Stomach (tissue), 4 donors: ENCODE measurements at regions not wholly inside any gene's neighbourhood (a gene's known extent, or its start where the extent isn't known, plus 50 kb on each side); places are given as distances from the start of the nearest gene placed in this dataset.

Experiments used
- CTCF ChIP-seq, 7 experiments: fragments of 450-650 bp in 4 of 7; fragments of 200-600 bp in 3 of 7; sonication (generic) in 3 of 7; IDR thresholded peaks; one replicate each; pipeline ENCODE4 v1.5.1; 2016 to 2019; ENCODE audit warnings: antibody characterized with exemption in 7 of 7, control low read depth in 2 of 7, mild to moderate bottlenecking in 1 of 7
- EP300 ChIP-seq: sonication (generic); formaldehyde crosslinking; IDR thresholded peaks from one replicate; pipeline ENCODE4 v1.6.1; 2017; ENCODE audit warnings: antibody characterized with exemption
- POLR2A ChIP-seq, 4 donors: fragments of 450-650 bp; IDR thresholded peaks; one replicate each; pipeline ENCODE4 v1.6.1; 2016; ENCODE audit warnings: antibody characterized with exemption in 4 of 4, control low read depth in 2 of 4, mild to moderate bottlenecking in 1 of 4, moderate library complexity in 1 of 4
- POLR2AphosphoS5 ChIP-seq, 3 donors: sonication (generic); formaldehyde crosslinking; IDR thresholded peaks; one replicate each; pipeline ENCODE4 v1.6.1; 2016; ENCODE audit warnings: antibody characterized with exemption in 3 of 3

- no peak for TF ChIP-seq EP300
- no peak for TF ChIP-seq CTCF (IDR thresholded peaks at IDR 0.05)
- no peak for TF ChIP-seq POLR2AphosphoS5 (IDR thresholded peaks at IDR 0.05)
- TF ChIP-seq POLR2A (IDR thresholded peaks at IDR 0.05) = no peak
Observed at GRCh38 chr16:73966851-73967250, 329.8 kb upstream of the PSMD7 start.
